AG09309 (cell line): ENCODE measurements at regions not wholly inside any gene's neighbourhood (a gene's known extent, or its start where the extent isn't known, plus 50 kb on each side); places are given as distances from the start of the nearest gene placed in this dataset.

Source experiments
- DNase-seq: peaks from one replicate; pipeline ENCODE4 v3.0.0-alpha.2; 2010; ENCODE audit warnings: low read depth
- H3K4me3 ChIP-seq: 2 replicates; pipeline ENCODE4 v1.5.1; 2011; ENCODE audit warnings: mild to moderate bottlenecking, low read depth, low read length, moderate library complexity; ENCODE audit not compliant: control insufficient read depth
- CTCF ChIP-seq: IDR thresholded peaks from 2 replicates; pipeline ENCODE4 v1.5.1; 2011; ENCODE audit warnings: mild to moderate bottlenecking, low read depth, low read length, inconsistent platforms; ENCODE audit not compliant: insufficient read depth, control insufficient read depth; ENCODE audit errors: missing control alignments

- no peak for TF ChIP-seq CTCF
- no peak overlapping the region for H3K4me3 ChIP-seq
- no peak for DNase-seq
These were observed 148.5 kb downstream of the PHETA1 start for GRCh38 chr12:111220363-111220762.

GRCh38 chr12:111219440-111219839, 149.5 kb downstream of the PHETA1 start:
- no peak for TF ChIP-seq CTCF
- H3K4me3 ChIP-seq = no peak overlapping the region
- no peak for DNase-seq

GRCh38 chr12:111218499-111218898, 150.4 kb downstream of the PHETA1 start:
- TF ChIP-seq CTCF = no peak
- no peak overlapping the region for H3K4me3 ChIP-seq
- no peak for DNase-seq

GRCh38 chr12:111216387-111217159, 152.3 kb downstream of the PHETA1 start:
- TF ChIP-seq CTCF = no peak
- no peak for DNase-seq
- H3K4me3 ChIP-seq = no peak overlapping the region

GRCh38 chr12:111215881-111216280, 153.0 kb downstream of the PHETA1 start:
- H3K4me3 ChIP-seq = no peak overlapping the region
- DNase-seq = no peak
- no peak for TF ChIP-seq CTCF

- H3K4me3 ChIP-seq = no peak overlapping the region
- DNase-seq = no peak
- TF ChIP-seq CTCF = no peak
These were observed 154.5 kb downstream of the PHETA1 start for GRCh38 chr12:111214401-111214800.
